ENCODE measurements at regions not wholly inside any gene's neighbourhood (a gene's known extent, or its start where the extent isn't known, plus 50 kb on each side); places are given as distances from the start of the nearest gene placed in this dataset.

- TF ChIP-seq CTCF (IDR thresholded peaks at IDR 0.05; ENCODE audit: low read depth, low read length): no peak
- no peak overlapping the region for H3K4me3 ChIP-seq (ENCODE audit: low read depth, low read length)
These were observed 783.3 kb upstream of the ARRDC4 start for GRCh38 chr15:97177151-97177577.

- no peak overlapping the region for H3K4me3 ChIP-seq (ENCODE audit: low read depth, low read length)
- TF ChIP-seq CTCF (IDR thresholded peaks at IDR 0.05; ENCODE audit: low read depth, low read length): no peak
These were observed 777.9 kb upstream of the ARRDC4 start for GRCh38 chr15:97182581-97182980.

GRCh38 chr15:97189162-97189780 lies 771.2 kb upstream of the ARRDC4 start:
- no peak for TF ChIP-seq CTCF (IDR thresholded peaks at IDR 0.05; ENCODE audit: low read depth, low read length)
- H3K4me3 ChIP-seq (ENCODE audit: low read depth, low read length): no peak overlapping the region

- no peak for TF ChIP-seq CTCF (IDR thresholded peaks at IDR 0.05; ENCODE audit: low read depth, low read length)
- H3K4me3 ChIP-seq (ENCODE audit: low read depth, low read length): no peak overlapping the region
These were observed 765.8 kb upstream of the ARRDC4 start for GRCh38 chr15:97194750-97195149.

- H3K4me3 ChIP-seq (ENCODE audit: low read depth, low read length): no peak overlapping the region
- TF ChIP-seq CTCF (IDR thresholded peaks at IDR 0.05; ENCODE audit: low read depth, low read length): no peak
These were observed 764.2 kb upstream of the ARRDC4 start for GRCh38 chr15:97196048-97197014.

GRCh38 chr15:97199393-97200051 lies 761.0 kb upstream of the ARRDC4 start:
- H3K4me3 ChIP-seq (ENCODE audit: low read depth, low read length): no peak overlapping the region
- TF ChIP-seq CTCF (IDR thresholded peaks at IDR 0.05; ENCODE audit: low read depth, low read length): no peak

Data from WI38 (cell line).